ENCODE measurements at regions not wholly inside any gene's neighbourhood (a gene's known extent, or its start where the extent isn't known, plus 50 kb on each side); places are given as distances from the start of the nearest gene placed in this dataset.

DNA sequence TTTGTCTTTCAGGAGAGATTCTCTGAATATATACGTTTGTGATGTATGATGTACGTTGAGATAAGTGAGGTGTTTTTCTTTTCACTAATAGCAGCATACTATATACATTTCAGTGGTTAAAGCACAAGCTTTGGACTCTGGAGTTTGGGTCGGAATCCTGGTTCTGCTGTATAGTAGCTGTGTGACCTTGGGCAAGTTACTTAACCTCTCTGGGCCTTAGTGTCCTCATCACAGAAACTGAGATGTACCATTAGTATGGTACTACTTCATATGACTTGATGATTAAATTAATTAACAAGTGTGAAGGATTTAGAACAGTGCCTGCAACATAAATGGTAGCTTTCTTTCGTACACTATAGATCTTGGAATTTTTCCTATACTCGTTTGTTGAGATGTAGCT lies 258.7 kb downstream of the CDCA7 start:
- CTCF ChIA-PET, result no interaction called here
- no peak overlapping the region for H3K4me3 ChIP-seq (ENCODE audit: low read depth, low read length)
- POLR2A ChIA-PET, result no interaction called here
- H3K36me3 ChIP-seq (ENCODE audit: control insufficient read depth, insufficient read depth, low read length), result no peaks in the 10 kb centered on the region
- peaks cover 11% of the 10 kb centered on the region for H3K27me3 ChIP-seq (ENCODE audit: control insufficient read depth, insufficient read depth, low read length)
- DNase-seq (ENCODE audit: low read depth), result no peak
- no peak for TF ChIP-seq CTCF (IDR thresholded peaks at IDR 0.05; ENCODE audit: insufficient read depth, low read depth, low read length)

- no peaks in the 10 kb centered on the region for H3K36me3 ChIP-seq (ENCODE audit: control insufficient read depth, insufficient read depth, low read length)
- H3K4me3 ChIP-seq (ENCODE audit: low read depth, low read length), result no peak overlapping the region
- ChIA-PET CTCF (no interaction called here), POLR2A (no interaction called here)
- DNase-seq (ENCODE audit: low read depth), result no peak
- H3K27me3 ChIP-seq (ENCODE audit: control insufficient read depth, insufficient read depth, low read length), result peaks cover 9% of the 10 kb centered on the region
- TF ChIP-seq CTCF (IDR thresholded peaks at IDR 0.05; ENCODE audit: insufficient read depth, low read depth, low read length), result no peak
Measured at GRCh38 chr2:173614265-173614930, 259.7 kb downstream of the CDCA7 start.

DNA sequence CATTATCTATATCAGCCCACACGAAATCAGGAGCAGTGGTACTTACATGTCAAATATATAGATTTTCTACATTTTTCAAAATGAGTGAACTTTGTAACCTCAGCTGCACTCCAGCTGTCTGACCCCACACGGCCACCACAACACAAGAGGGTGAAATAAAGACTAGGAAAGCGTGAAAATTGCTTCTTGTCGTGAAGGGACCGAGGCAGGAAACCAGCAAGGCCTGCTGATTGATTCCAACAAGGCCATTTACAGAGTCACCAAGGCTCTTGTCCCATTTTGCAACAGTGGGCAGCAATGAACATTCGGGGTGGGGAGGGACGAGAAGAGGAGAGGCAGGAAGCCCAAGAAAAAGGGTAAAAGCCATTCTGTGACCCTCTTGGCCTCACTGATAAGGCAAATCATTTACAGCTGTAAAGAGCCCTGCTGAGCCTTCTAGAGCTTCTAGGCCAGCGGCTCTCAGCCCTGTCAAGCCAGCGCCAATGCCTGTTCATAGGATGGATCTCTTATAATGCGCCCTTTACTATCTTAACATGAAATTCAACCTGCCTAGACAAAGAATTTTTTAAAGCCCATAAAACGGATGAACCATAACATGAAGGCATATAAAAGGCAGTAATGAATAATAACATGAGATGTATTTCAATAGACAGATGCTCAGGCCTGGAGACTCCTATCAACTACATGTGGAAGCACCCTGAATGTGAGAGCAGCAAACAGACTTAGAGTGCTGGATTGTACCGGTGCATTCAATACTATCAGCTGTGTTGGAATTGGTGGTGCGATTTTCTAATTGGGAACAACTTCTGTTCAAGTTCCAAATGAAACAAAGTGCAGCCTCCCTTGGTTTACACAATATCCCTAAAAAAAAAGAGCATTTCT lies 269.0 kb downstream of the CDCA7 start:
- TF ChIP-seq CTCF (IDR thresholded peaks at IDR 0.05; ENCODE audit: insufficient read depth, low read depth, low read length), result no peak
- H3K36me3 ChIP-seq (ENCODE audit: control insufficient read depth, insufficient read depth, low read length), result no peaks in the 10 kb centered on the region
- ChIA-PET POLR2A (no interaction called here), CTCF (interaction anchor here (0.8 kb wide), 1 partner anchor 15 kb away, joined by 3 read pairs; no protein-coding TSS in a partner anchor)
- no peak for DNase-seq (ENCODE audit: low read depth)
- no peaks in the 10 kb centered on the region for H3K27me3 ChIP-seq (ENCODE audit: control insufficient read depth, insufficient read depth, low read length)
- H3K4me3 ChIP-seq (ENCODE audit: low read depth, low read length), result no peak overlapping the region

GRCh38 chr2:173625315-173625714 lies 270.6 kb downstream of the CDCA7 start:
- no peaks in the 10 kb centered on the region for H3K36me3 ChIP-seq (ENCODE audit: control insufficient read depth, insufficient read depth, low read length)
- POLR2A ChIA-PET, result no interaction called here
- H3K27me3 ChIP-seq (ENCODE audit: control insufficient read depth, insufficient read depth, low read length), result no peaks in the 10 kb centered on the region; the same call in 1 of the 2 replicates
- H3K4me3 ChIP-seq (ENCODE audit: low read depth, low read length), result no peak overlapping the region
- CTCF ChIA-PET, result interaction anchor here (0.6 kb wide), 1 partner anchor 431 kb away, joined by 3 read pairs; no protein-coding TSS in a partner anchor
- no peak for DNase-seq (ENCODE audit: low read depth)
- no peak for TF ChIP-seq CTCF (IDR thresholded peaks at IDR 0.05; ENCODE audit: insufficient read depth, low read depth, low read length)

- POLR2A ChIA-PET, result no interaction called here
- no peaks in the 10 kb centered on the region for H3K36me3 ChIP-seq (ENCODE audit: control insufficient read depth, insufficient read depth, low read length)
- DNase-seq (ENCODE audit: low read depth), result no peak
- TF ChIP-seq CTCF (IDR thresholded peaks at IDR 0.05; ENCODE audit: insufficient read depth, low read depth, low read length), result no peak
- no peak overlapping the region for H3K4me3 ChIP-seq (ENCODE audit: low read depth, low read length)
- no peaks in the 10 kb centered on the region; the same call in 1 of the 2 replicates for H3K27me3 ChIP-seq (ENCODE audit: control insufficient read depth, insufficient read depth, low read length)
- CTCF ChIA-PET, result no interaction called here
Measured at GRCh38 chr2:173629076-173629475, 274.4 kb downstream of the CDCA7 start.
